Nephron (organoid): ENCODE measurements at regions not wholly inside any gene's neighbourhood (a gene's known extent, or its start where the extent isn't known, plus 50 kb on each side); places are given as distances from the start of the nearest gene placed in this dataset.

Source experiments
- H3K27ac Mint-ChIP-seq, 3 experiments: 2 replicates each; pipeline ENCODE4 v1.8.0; 2020; ENCODE audit warnings: mixed read lengths in 3 of 3, mild to moderate bottlenecking in 2 of 3, moderate library complexity in 1 of 3
- H3K27me3 Mint-ChIP-seq: 2 replicates; pipeline ENCODE4 v1.8.0; 2021; ENCODE audit warnings: low read depth, mild to moderate bottlenecking, moderate library complexity, mixed read lengths
- H3K36me3 Mint-ChIP-seq: 2 replicates; pipeline ENCODE4 v1.8.0; 2020; ENCODE audit warnings: low read depth, mixed read lengths
- H3K4me1 Mint-ChIP-seq: 2 replicates; pipeline ENCODE4 v1.8.0; 2020; ENCODE audit warnings: mixed read lengths
- H3K4me3 Mint-ChIP-seq, 3 experiments: 2 replicates each; pipeline ENCODE4 v1.8.0; 2020; ENCODE audit warnings: mild to moderate bottlenecking in 3 of 3, mixed read lengths in 3 of 3, moderate library complexity in 2 of 3
- H3K9me3 Mint-ChIP-seq: 2 replicates; pipeline ENCODE4 v1.8.0; 2020; ENCODE audit warnings: mixed read lengths
- CTCF ChIP-seq, 3 experiments: fragments of 200-600 bp; sonication (generic); IDR thresholded peaks; one replicate each; pipeline ENCODE4 v1.5.0; 2021; ENCODE audit warnings: antibody characterized with exemption in 3 of 3; ENCODE audit not compliant: unreplicated experiment in 3 of 3

- H3K27ac Mint-ChIP-seq, result peak overlapping the region; percentile 83 to 90 (median 84)
- H3K36me3 Mint-ChIP-seq, result no peaks in the 10 kb centered on the region
Measured at GRCh38 chr20:36094497-36094896, 60.0 kb upstream of the EPB41L1 start.

GRCh38 chr20:36096435-36096834, 58.1 kb upstream of the EPB41L1 start:
- Mint-ChIP-seq H3K9me3 (no peaks in the 10 kb centered on the region), H3K4me1 (peaks cover 44% of the 10 kb centered on the region), H3K27ac (peak overlapping the region; percentile 2 to 35 (median 14)), H3K4me3 (peak overlapping the region; percentile 5 to 27 (median 7)), H3K36me3 (no peaks in the 10 kb centered on the region), H3K27me3 (peaks cover 26% of the 10 kb centered on the region)
- TF ChIP-seq CTCF (IDR thresholded peaks at IDR 0.05; ENCODE audit: unreplicated experiment in 3 of 3), result no peak

More at GRCh38 chr20:36094497-36094896, 60.0 kb upstream of the EPB41L1 start:
- H3K4me1 Mint-ChIP-seq, result peaks cover 29% of the 10 kb centered on the region
- no peak for TF ChIP-seq CTCF (IDR thresholded peaks at IDR 0.05; ENCODE audit: unreplicated experiment in 3 of 3)
- no peaks in the 10 kb centered on the region for H3K9me3 Mint-ChIP-seq
- H3K27me3 Mint-ChIP-seq, result peaks cover 42% of the 10 kb centered on the region
- H3K4me3 Mint-ChIP-seq, result peak overlapping the region; percentile 94 to 96 (median 94)

- Mint-ChIP-seq H3K9me3 (no peaks in the 10 kb centered on the region), H3K27ac (peak overlapping the region; percentile 35 to 62 (median 47)), H3K36me3 (no peaks in the 10 kb centered on the region), H3K27me3 (peaks cover 22% of the 10 kb centered on the region), H3K4me1 (peaks cover 46% of the 10 kb centered on the region), H3K4me3 (no peak overlapping the region)
- TF ChIP-seq CTCF (IDR thresholded peaks at IDR 0.05; ENCODE audit: unreplicated experiment in 3 of 3), result no peak
Measured at GRCh38 chr20:36097337-36098151, 57.0 kb upstream of the EPB41L1 start.

GRCh38 chr20:36098364-36098763, 56.2 kb upstream of the EPB41L1 start:
- TF ChIP-seq CTCF (IDR thresholded peaks at IDR 0.05; ENCODE audit: unreplicated experiment in 3 of 3), result no peak
- Mint-ChIP-seq H3K27me3 (peaks cover 15% of the 10 kb centered on the region), H3K27ac (peak overlapping the region in 2 of 3 experiments; percentile 48 to 62), H3K36me3 (no peaks in the 10 kb centered on the region), H3K4me3 (no peak overlapping the region), H3K9me3 (no peaks in the 10 kb centered on the region), H3K4me1 (peaks cover 49% of the 10 kb centered on the region)

GRCh38 chr20:36099106-36099505, 55.4 kb upstream of the EPB41L1 start:
- no peaks in the 10 kb centered on the region for H3K9me3 Mint-ChIP-seq
- peaks cover 50% of the 10 kb centered on the region for H3K4me1 Mint-ChIP-seq
- no peak for TF ChIP-seq CTCF (IDR thresholded peaks at IDR 0.05; ENCODE audit: unreplicated experiment in 3 of 3)
- no peaks in the 10 kb centered on the region for H3K36me3 Mint-ChIP-seq
- H3K27me3 Mint-ChIP-seq, result peaks cover 8% of the 10 kb centered on the region
- H3K27ac Mint-ChIP-seq, result no peak overlapping the region
- no peak overlapping the region for H3K4me3 Mint-ChIP-seq

GRCh38 chr20:36101192-36101591, 53.3 kb upstream of the EPB41L1 start:
- no peaks in the 10 kb centered on the region for H3K9me3 Mint-ChIP-seq
- TF ChIP-seq CTCF (IDR thresholded peaks at IDR 0.05; ENCODE audit: unreplicated experiment in 3 of 3), result no peak
- peak overlapping the region; percentile 76 to 81 (median 78) for H3K27ac Mint-ChIP-seq

More at GRCh38 chr20:36101192-36101591, 53.3 kb upstream of the EPB41L1 start:
- Mint-ChIP-seq H3K4me3 (no peak overlapping the region), H3K27me3 (peaks cover 6% of the 10 kb centered on the region), H3K36me3 (no peaks in the 10 kb centered on the region), H3K4me1 (peaks cover 52% of the 10 kb centered on the region)
